ENCODE measurements at regions not wholly inside any gene's neighbourhood (a gene's known extent, or its start where the extent isn't known, plus 50 kb on each side); places are given as distances from the start of the nearest gene placed in this dataset.

DNA sequence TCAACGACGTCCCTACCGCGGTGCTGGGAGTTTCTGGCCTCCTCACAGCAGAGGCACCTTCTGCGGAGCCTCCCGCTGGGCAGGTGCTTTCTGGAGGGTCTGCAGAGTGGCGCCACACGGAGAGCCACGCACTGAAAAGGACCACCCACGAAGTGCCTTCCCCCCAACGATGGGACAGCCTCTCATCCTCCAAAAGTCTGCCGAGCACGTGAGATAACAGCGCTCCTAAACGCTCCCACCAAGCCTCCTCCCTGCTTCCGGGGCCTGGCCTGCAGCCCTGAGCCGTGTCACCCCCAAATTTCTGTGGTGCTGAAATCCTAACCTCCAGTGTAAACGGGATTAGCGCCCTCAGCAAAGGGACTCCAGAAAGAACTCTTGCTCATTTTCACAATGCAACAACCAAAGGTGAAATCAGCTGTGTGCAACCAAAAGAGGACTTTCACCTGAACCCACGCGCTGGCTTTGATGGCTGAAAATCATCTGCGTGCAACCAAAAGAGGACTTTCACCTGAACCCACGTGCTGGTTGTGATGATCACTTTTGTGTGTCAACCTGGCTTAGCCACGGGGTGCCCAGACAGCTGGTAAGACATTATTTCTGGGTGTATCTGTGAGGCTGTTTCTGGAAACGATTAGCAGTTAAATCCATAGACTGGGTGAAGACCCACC lies 924.6 kb downstream of the BRD1 start:
- TF ChIP-seq, protein P1, sequence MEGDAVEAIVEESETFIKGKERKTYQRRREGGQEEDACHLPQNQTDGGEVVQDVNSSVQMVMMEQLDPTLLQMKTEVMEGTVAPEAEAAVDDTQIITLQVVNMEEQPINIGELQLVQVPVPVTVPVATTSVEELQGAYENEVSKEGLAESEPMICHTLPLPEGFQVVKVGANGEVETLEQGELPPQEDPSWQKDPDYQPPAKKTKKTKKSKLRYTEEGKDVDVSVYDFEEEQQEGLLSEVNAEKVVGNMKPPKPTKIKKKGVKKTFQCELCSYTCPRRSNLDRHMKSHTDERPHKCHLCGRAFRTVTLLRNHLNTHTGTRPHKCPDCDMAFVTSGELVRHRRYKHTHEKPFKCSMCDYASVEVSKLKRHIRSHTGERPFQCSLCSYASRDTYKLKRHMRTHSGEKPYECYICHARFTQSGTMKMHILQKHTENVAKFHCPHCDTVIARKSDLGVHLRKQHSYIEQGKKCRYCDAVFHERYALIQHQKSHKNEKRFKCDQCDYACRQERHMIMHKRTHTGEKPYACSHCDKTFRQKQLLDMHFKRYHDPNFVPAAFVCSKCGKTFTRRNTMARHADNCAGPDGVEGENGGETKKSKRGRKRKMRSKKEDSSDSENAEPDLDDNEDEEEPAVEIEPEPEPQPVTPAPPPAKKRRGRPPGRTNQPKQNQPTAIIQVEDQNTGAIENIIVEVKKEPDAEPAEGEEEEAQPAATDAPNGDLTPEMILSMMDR (IDR thresholded peaks at IDR 0.05; ENCODE audit: low read depth, low read length, poor library complexity, severe bottlenecking): no peak
- no peak for TF ChIP-seq EZH2phosphoT487 (IDR thresholded peaks at IDR 0.05; ENCODE audit: borderline replicate concordance, low read length)
